GM12878 (cell line): ENCODE measurements at regions not wholly inside any gene's neighbourhood (a gene's known extent, or its start where the extent isn't known, plus 50 kb on each side); places are given as distances from the start of the nearest gene placed in this dataset.

Source experiments
- ATAC-seq: fragments of 200-7000 bp; cut with Tn5 transposase; 3 replicates; pipeline ENCODE4 v1.9.1; 2020; ENCODE audit warnings: mild to moderate bottlenecking, moderate library complexity
- BruUV-seq: library from RNA; stranded (reverse); fragments of 400-500 nt; replicated peaks from 2 replicates; lab custom pipeline; 2021; lab: Mats Ljungman, UMichigan
- CTCF ChIA-PET: fragments of 300-600 bp; sonication (Branson Sonifier 250); formaldehyde crosslinking; extraction: SDS; loops from one replicate; lab custom pipeline; 2021; ENCODE audit warnings: inconsistent platforms; lab: Yijun Ruan, JAX
- POLR2A ChIA-PET: fragments of 350-600 bp; formaldehyde crosslinking; extraction: SDS; loops from one replicate; lab custom pipeline; 2021; ENCODE audit warnings: inconsistent platforms; lab: Charles Lee
- RAD21 ChIA-PET: fragments of 300-600 bp; sonication (Branson Sonifier 250); formaldehyde crosslinking; loops from one replicate; lab custom pipeline; 2023; ENCODE audit warnings: antibody characterized with exemption; ENCODE audit not compliant: unreplicated experiment; lab: Charles Lee
- SMC1A ChIA-PET: fragments of 300-600 bp; sonication (Branson Sonifier 250); formaldehyde crosslinking; loops from one replicate; lab custom pipeline; 2023; ENCODE audit not compliant: unreplicated experiment, uncharacterized antibody; lab: Charles Lee
- DNase-seq: peaks from one replicate; pipeline ENCODE4 v3.0.0-alpha.2; 2011; ENCODE audit warnings: low read depth, low spot score
- FAIRE-seq: peaks from 3 replicates; lab custom pipeline; 2011; peaks lifted over from hg19 to GRCh38; lab: Jason Lieb, UNC
- H2AFZ ChIP-seq: 2 replicates; pipeline ENCODE4 v1.6.0; 2011; ENCODE audit warnings: low read depth, low read length, control low read depth; ENCODE audit not compliant: control insufficient read depth
- H3K27ac ChIP-seq: 2 replicates; pipeline ENCODE4 v1.5.1; 2011; ENCODE audit warnings: control low read depth; ENCODE audit not compliant: control insufficient read depth, insufficient read depth
- H3K27me3 ChIP-seq, 2 experiments: replicated peaks in 1 of 2; 2 replicates each; pipeline versions ENCODE4 v1.6.0 to v1.6.1; 2011; ENCODE audit warnings: low read length in 1 of 2; ENCODE audit not compliant: control insufficient read depth in 2 of 2, insufficient read depth in 2 of 2
- H3K36me3 ChIP-seq, 2 experiments: 2 replicates each; pipeline ENCODE4 v1.5.1; 2011; ENCODE audit warnings: low read length in 1 of 2; ENCODE audit not compliant: control insufficient read depth in 2 of 2, insufficient read depth in 2 of 2
- H3K4me1 ChIP-seq: 2 replicates; pipeline ENCODE4 v1.6.1; 2011; ENCODE audit warnings: mild to moderate bottlenecking, low read length, moderate library complexity, mixed read lengths; ENCODE audit not compliant: control insufficient read depth, insufficient read depth
- H3K4me2 ChIP-seq: 2 replicates; pipeline ENCODE4 v1.6.0; 2011; ENCODE audit warnings: control low read depth; ENCODE audit not compliant: control insufficient read depth, insufficient read depth
- H3K4me3 ChIP-seq: fragments of 200-600 bp; sonication (generic); 2 replicates; pipeline ENCODE4 v1.5.1; 2016
- H3K79me2 ChIP-seq: 2 replicates; pipeline ENCODE4 v1.6.0; 2011; ENCODE audit warnings: low read length; ENCODE audit not compliant: control insufficient read depth, insufficient read depth
- H3K9ac ChIP-seq: 2 replicates; pipeline ENCODE4 v1.8.0; 2011; ENCODE audit warnings: low read length, control low read depth, mixed read lengths; ENCODE audit not compliant: control insufficient read depth, insufficient read depth
- H3K9me3 ChIP-seq: replicated peaks from 3 replicates; pipeline ENCODE4 v1.5.1; 2011; ENCODE audit warnings: mild to moderate bottlenecking, low read length; ENCODE audit not compliant: control insufficient read depth, insufficient read depth
- H4K20me1 ChIP-seq: 2 replicates; pipeline ENCODE4 v1.6.0; 2011; ENCODE audit not compliant: control insufficient read depth, insufficient read depth
- CTCF ChIP-seq, 3 experiments: IDR thresholded peaks in 2 of 3; conservative IDR thresholded peaks in 1 of 3; 2 replicates each; pipeline ENCODE4 v1.5.1; 2011; ENCODE audit warnings: low read depth in 3 of 3, low read length in 3 of 3, mild to moderate bottlenecking in 3 of 3, control low read depth in 2 of 3, moderate library complexity in 2 of 3, inconsistent platforms in 1 of 3, mixed read lengths in 1 of 3; ENCODE audit not compliant: control insufficient read depth in 2 of 3, insufficient read depth in 1 of 3; ENCODE audit errors: extremely low read depth in 1 of 3
- FOS ChIP-seq: IDR thresholded peaks from 3 replicates; pipeline ENCODE4 v1.6.1; 2011; ENCODE audit warnings: borderline replicate concordance; ENCODE audit not compliant: insufficient read length; ENCODE audit errors: extremely low read depth
- HCFC1 ChIP-seq: fragments of 150-350 bp; IDR thresholded peaks from 2 replicates; pipeline ENCODE4 v1.6.1; 2014; ENCODE audit warnings: low read length
- TARDBP ChIP-seq: IDR thresholded peaks from 2 replicates; pipeline ENCODE4 v1.6.1; 2016; ENCODE audit warnings: borderline replicate concordance
- WGBS: methylation state at CpG from one replicate; pipeline ENCODE4 v1.1.6; 2016; ENCODE audit warnings: low lambda C conversion rate; ENCODE audit not compliant: insufficient replicate concordance, insufficient coverage; ENCODE audit errors: missing lambda C conversion rate; 5-methylcytosine and 5-hydroxymethylcytosine counted together
- in situ Hi-C: fragments of 300-500 bp; cut with MboI; formaldehyde crosslinking; loops from 9 replicates; pipeline ENCODE4 v1.14.3; 2018; ENCODE audit warnings: mixed read lengths
- intact Hi-C: fragments of 100-400 bp; cut with micrococcal nuclease; formaldehyde crosslinking; loops from one replicate; pipeline ENCODE4 v1.14.2; 2022; ENCODE audit not compliant: unreplicated experiment

GRCh38 chr1:200265104-200265503 is 144.7 kb downstream of the ZNF281 start (continued):
- TF ChIP-seq CTCF (IDR thresholded peaks at IDR 0.05 in 2 of 3, conservative IDR thresholded peaks at IDR 0.05 in 1 of 3; ENCODE audit: control insufficient read depth in 2 of 3, extremely low read depth in 1 of 3, insufficient read depth in 1 of 3, low read depth in 3 of 3, low read length in 3 of 3) (no peak), FOS (no peak)

- ChIA-PET RAD21 (interaction anchor here (0.8 to 0.9 kb wide), 2 partner anchors 9 to 11 kb away, joined by 3 read pairs; no protein-coding TSS in a partner anchor), CTCF (interaction anchor here (0.8 to 2.4 kb wide), 12 partner anchors 8 to 228 kb away, joined by 3 to 9 read pairs (median 3); no protein-coding TSS in a partner anchor)
- WGBS: 96% methylated on average over 3 of the region's 3 CpGs
- no peaks in the 10 kb centered on the region for H3K36me3 ChIP-seq
- peaks cover 4% of the 10 kb centered on the region; the same call in 1 of the 2 replicates for H3K4me1 ChIP-seq
- H3K9ac ChIP-seq: no peak overlapping the region
- no peak overlapping the region for H3K27ac ChIP-seq
- no peak overlapping the region for H3K4me3 ChIP-seq
- H4K20me1 ChIP-seq: no peaks in the 10 kb centered on the region
- no peak for TF ChIP-seq HCFC1
- TF ChIP-seq TARDBP: no peak
- TF ChIP-seq, all 136 proteins: peak for 0
- FAIRE-seq (no peak), ATAC-seq (no peak), DNase-seq (no peak)
- Histone ChIP-seq H3K27me3 (no peaks in the 10 kb centered on the region), H3K9me3 (no peaks in the 10 kb centered on the region), H2AFZ (no peak overlapping the region), H3K4me2 (no peak overlapping the region), H3K79me2 (no peaks in the 10 kb centered on the region)
- intact Hi-C loops: no loop called here
- in situ Hi-C loops: no loop called here
- SMC1A ChIA-PET: interaction anchor here (0.6 to 1.3 kb wide), 11 partner anchors 9 to 244 kb away, joined by 3 to 4 read pairs (median 3); no protein-coding TSS in a partner anchor
- POLR2A ChIA-PET: no interaction called here
- no TSS peak for BruUV-seq
Observed at GRCh38 chr1:200263203-200263602, 146.6 kb downstream of the ZNF281 start.
